Osteoblast (primary cell): ENCODE measurements at regions not wholly inside any gene's neighbourhood (a gene's known extent, or its start where the extent isn't known, plus 50 kb on each side); places are given as distances from the start of the nearest gene placed in this dataset.

Experiments
- DNase-seq: peaks from one replicate; pipeline ENCODE4 v3.0.0; 2011; ENCODE audit warnings: low spot score, mixed read lengths; ENCODE audit not compliant: insufficient read length; ENCODE audit errors: missing footprints
- H2AFZ ChIP-seq: 2 replicates; pipeline ENCODE4 v1.6.0; 2011; ENCODE audit warnings: mild to moderate bottlenecking, low read length
- H3K27ac ChIP-seq: 2 replicates; pipeline ENCODE4 v1.5.1; 2011; ENCODE audit warnings: mild to moderate bottlenecking, low read depth, low read length, moderate library complexity
- H3K27me3 ChIP-seq: 2 replicates; pipeline ENCODE4 v1.6.0; 2012; ENCODE audit warnings: mild to moderate bottlenecking, control low read depth, inconsistent platforms, low read length, moderate library complexity; ENCODE audit not compliant: insufficient read depth
- H3K36me3 ChIP-seq: 2 replicates; pipeline ENCODE4 v1.5.1; 2011; ENCODE audit warnings: mild to moderate bottlenecking, low read length, control low read depth, moderate library complexity; ENCODE audit not compliant: insufficient read depth
- H3K4me1 ChIP-seq: 2 replicates; pipeline ENCODE4 v1.5.1; 2011; ENCODE audit warnings: mild to moderate bottlenecking, low read length, control low read depth, moderate library complexity; ENCODE audit not compliant: insufficient read depth
- H3K4me2 ChIP-seq: 2 replicates; pipeline ENCODE4 v1.6.0; 2011; ENCODE audit warnings: mild to moderate bottlenecking, low read length; ENCODE audit not compliant: insufficient read depth
- H3K4me3 ChIP-seq: fragments of 200-600 bp; sonication (generic); 3 replicates; pipeline ENCODE4 v1.5.1; 2012; ENCODE audit warnings: mild to moderate bottlenecking, low read length, inconsistent platforms; ENCODE audit not compliant: insufficient read depth
- H3K79me2 ChIP-seq: 2 replicates; pipeline ENCODE4 v1.6.0; 2012; ENCODE audit warnings: mild to moderate bottlenecking, low read length, control low read depth, inconsistent platforms; ENCODE audit not compliant: insufficient read depth
- H3K9me3 ChIP-seq: 2 replicates; pipeline ENCODE4 v1.5.1; 2011; ENCODE audit warnings: low read depth, low read length, control low read depth
- H4K20me1 ChIP-seq: 2 replicates; pipeline ENCODE4 v1.6.0; 2012; ENCODE audit warnings: mild to moderate bottlenecking, low read length, control low read depth; ENCODE audit not compliant: insufficient read depth
- TF ChIP-seq, protein P1 (sequence below): IDR thresholded peaks from 2 replicates; pipeline ENCODE4 v1.5.1; 2011; ENCODE audit warnings: mild to moderate bottlenecking, low read depth, low read length, moderate library complexity; ENCODE audit errors: extremely low read depth

- Histone ChIP-seq H3K9me3 (no peaks in the 10 kb centered on the region), H3K4me2 (peak overlapping the region; percentile 5), H2AFZ (peak overlapping the region; percentile 38), H3K27ac (peak overlapping the region; percentile 47), H3K27me3 (no peaks in the 10 kb centered on the region), H3K4me1 (peaks cover 24% of the 10 kb centered on the region), H3K79me2 (no peaks in the 10 kb centered on the region), H3K4me3 (no peak overlapping the region), H3K36me3 (no peaks in the 10 kb centered on the region), H4K20me1 (no peaks in the 10 kb centered on the region)
- TF ChIP-seq, protein P1, sequence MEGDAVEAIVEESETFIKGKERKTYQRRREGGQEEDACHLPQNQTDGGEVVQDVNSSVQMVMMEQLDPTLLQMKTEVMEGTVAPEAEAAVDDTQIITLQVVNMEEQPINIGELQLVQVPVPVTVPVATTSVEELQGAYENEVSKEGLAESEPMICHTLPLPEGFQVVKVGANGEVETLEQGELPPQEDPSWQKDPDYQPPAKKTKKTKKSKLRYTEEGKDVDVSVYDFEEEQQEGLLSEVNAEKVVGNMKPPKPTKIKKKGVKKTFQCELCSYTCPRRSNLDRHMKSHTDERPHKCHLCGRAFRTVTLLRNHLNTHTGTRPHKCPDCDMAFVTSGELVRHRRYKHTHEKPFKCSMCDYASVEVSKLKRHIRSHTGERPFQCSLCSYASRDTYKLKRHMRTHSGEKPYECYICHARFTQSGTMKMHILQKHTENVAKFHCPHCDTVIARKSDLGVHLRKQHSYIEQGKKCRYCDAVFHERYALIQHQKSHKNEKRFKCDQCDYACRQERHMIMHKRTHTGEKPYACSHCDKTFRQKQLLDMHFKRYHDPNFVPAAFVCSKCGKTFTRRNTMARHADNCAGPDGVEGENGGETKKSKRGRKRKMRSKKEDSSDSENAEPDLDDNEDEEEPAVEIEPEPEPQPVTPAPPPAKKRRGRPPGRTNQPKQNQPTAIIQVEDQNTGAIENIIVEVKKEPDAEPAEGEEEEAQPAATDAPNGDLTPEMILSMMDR, result no peak
- no peak for DNase-seq
Observed at GRCh38 chr2:9690716-9691498, 60.1 kb upstream of the YWHAQ start.

DNA sequence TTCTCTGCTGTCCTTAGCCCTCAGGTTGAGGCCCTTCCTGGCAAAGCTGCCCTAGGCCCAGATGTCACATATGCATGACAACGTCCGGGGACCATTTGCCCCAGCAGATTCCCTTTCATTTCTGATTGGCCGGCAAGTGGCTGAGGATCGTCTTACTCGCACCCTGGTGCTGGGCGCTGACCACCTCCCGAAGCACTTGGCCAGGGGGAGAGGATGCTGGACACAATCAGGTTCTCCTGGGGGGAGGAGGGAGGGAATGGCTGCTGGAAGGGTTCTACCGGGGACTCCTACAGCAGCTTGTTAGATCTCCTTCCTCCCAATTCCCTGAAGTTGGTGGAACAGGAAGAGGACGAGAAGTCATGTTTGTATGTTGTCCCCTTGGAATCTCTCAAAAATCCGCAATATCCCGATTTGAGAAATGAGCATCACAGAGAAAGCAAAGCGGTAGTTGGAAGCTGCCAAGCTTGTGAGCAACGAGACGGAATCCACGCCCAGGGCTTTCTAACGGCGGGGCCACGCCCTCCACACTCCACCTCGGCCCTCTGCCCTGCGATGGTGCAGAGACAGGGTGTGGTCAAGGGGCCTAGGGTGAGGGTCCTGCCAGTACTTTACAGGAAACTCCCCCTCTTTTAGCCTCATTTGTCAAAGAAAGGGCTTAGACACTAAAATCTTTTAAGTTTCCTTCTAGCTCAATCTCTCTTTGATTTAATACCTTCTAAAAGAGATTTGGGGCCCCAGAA is 61.8 kb upstream of the YWHAQ start:
- DNase-seq, result no peak
- peak overlapping the region; percentile 80 for H3K4me2 ChIP-seq
- H3K4me3 ChIP-seq, result peak overlapping the region; percentile 64

GRCh38 chr2:9693196-9693491 is 62.3 kb upstream of the YWHAQ start:
- no peaks in the 10 kb centered on the region for H3K36me3 ChIP-seq
- H3K4me1 ChIP-seq, result peaks cover 24% of the 10 kb centered on the region
- peak; percentile 95 for DNase-seq
- H3K79me2 ChIP-seq, result no peaks in the 10 kb centered on the region
- H3K9me3 ChIP-seq, result no peaks in the 10 kb centered on the region
- peak overlapping the region; percentile 64 for H3K4me3 ChIP-seq
- H3K27ac ChIP-seq, result peak overlapping the region; percentile 93
- no peaks in the 10 kb centered on the region for H4K20me1 ChIP-seq
- peak overlapping the region; percentile 80 for H3K4me2 ChIP-seq
- TF ChIP-seq, protein P1, result no peak
- H2AFZ ChIP-seq, result peak overlapping the region; percentile 92
- H3K27me3 ChIP-seq, result no peaks in the 10 kb centered on the region

More for the DNA sequence above, 61.8 kb upstream of the YWHAQ start:
- Histone ChIP-seq H3K9me3 (no peaks in the 10 kb centered on the region), H3K4me1 (peaks cover 24% of the 10 kb centered on the region), H3K36me3 (no peaks in the 10 kb centered on the region), H2AFZ (peak overlapping the region; percentile 92), H3K79me2 (no peaks in the 10 kb centered on the region), H3K27me3 (no peaks in the 10 kb centered on the region), H4K20me1 (no peaks in the 10 kb centered on the region), H3K27ac (peak overlapping the region; percentile 93)
- TF ChIP-seq, protein P1, result no peak

DNA sequence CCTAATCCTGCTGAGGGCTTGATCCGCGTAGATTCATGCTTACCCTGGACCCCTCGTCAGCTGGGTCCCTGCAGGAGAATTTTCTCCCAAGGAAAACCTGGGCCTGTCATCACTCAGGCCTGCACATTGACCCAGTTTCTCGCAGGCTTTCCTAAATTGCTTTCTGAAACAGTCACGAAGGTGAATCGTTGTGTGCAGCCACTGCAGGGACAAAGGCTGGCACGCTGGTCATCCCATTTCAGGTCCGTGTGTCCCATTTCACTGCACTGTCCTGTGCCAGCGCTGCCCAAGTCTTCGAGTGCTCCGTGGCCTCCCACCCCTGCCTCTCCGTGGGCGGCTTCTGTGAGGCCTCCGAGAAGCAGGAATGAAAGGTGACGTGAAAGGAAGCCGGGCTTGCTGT is 62.8 kb upstream of the YWHAQ start:
- Histone ChIP-seq H3K4me1 (peaks cover 24% of the 10 kb centered on the region), H3K9me3 (no peaks in the 10 kb centered on the region), H3K79me2 (no peaks in the 10 kb centered on the region), H3K4me3 (peak overlapping the region; percentile 21), H3K36me3 (no peaks in the 10 kb centered on the region), H3K27ac (peak overlapping the region; percentile 93), H3K27me3 (no peaks in the 10 kb centered on the region), H4K20me1 (no peaks in the 10 kb centered on the region), H2AFZ (peak overlapping the region; percentile 28), H3K4me2 (peak overlapping the region; percentile 80)
- no peak for DNase-seq
- TF ChIP-seq, protein P1, result no peak
